ENCODE measurements at regions not wholly inside any gene's neighbourhood (a gene's known extent, or its start where the extent isn't known, plus 50 kb on each side); places are given as distances from the start of the nearest gene placed in this dataset.

GRCh38 chr9:29875547-29875946, 2302.3 kb upstream of the C9orf72 start:
- ATAC-seq: no peak
- no peaks in the 10 kb centered on the region for H3K9me3 Mint-ChIP-seq
- no peaks in the 10 kb centered on the region for H3K4me1 Mint-ChIP-seq

GRCh38 chr9:29882767-29883166, 2309.5 kb upstream of the C9orf72 start:
- Mint-ChIP-seq H3K4me3 (no peak overlapping the region), H3K27ac (no peak overlapping the region), H3K4me1 (no peaks in the 10 kb centered on the region), H3K27me3 (no peaks in the 10 kb centered on the region), H3K9me3 (peaks cover 8 to 13% of the 10 kb centered on the region in 2 donors)
- no peak for DNase-seq
- ATAC-seq: no peak

More at GRCh38 chr9:29875547-29875946, 2302.3 kb upstream of the C9orf72 start:
- Mint-ChIP-seq H3K27me3 (no peaks in the 10 kb centered on the region), H3K27ac (no peak overlapping the region), H3K4me3 (no peak overlapping the region)
- no peak for DNase-seq

GRCh38 chr9:29906065-29906464, 2332.8 kb upstream of the C9orf72 start:
- no peak for ATAC-seq
- no peak overlapping the region for H3K27ac Mint-ChIP-seq

GRCh38 chr9:29928072-29928471, 2354.8 kb upstream of the C9orf72 start:
- Mint-ChIP-seq H3K4me1 (no peaks in the 10 kb centered on the region), H3K9me3 (peaks cover 8 to 10% of the 10 kb centered on the region in 2 donors)
- no peak for ATAC-seq

More at GRCh38 chr9:29906065-29906464, 2332.8 kb upstream of the C9orf72 start:
- H3K27me3 Mint-ChIP-seq: no peaks in the 10 kb centered on the region
- no peaks in the 10 kb centered on the region for H3K9me3 Mint-ChIP-seq
- no peaks in the 10 kb centered on the region for H3K4me1 Mint-ChIP-seq
- H3K4me3 Mint-ChIP-seq: no peak overlapping the region
- DNase-seq: no peak

GRCh38 chr9:29939559-29939958, 2366.3 kb upstream of the C9orf72 start:
- no peak overlapping the region for H3K27ac Mint-ChIP-seq
- no peaks in the 10 kb centered on the region for H3K4me1 Mint-ChIP-seq
- peaks cover 25 to 28% of the 10 kb centered on the region in 2 donors for H3K9me3 Mint-ChIP-seq
- DNase-seq (no peak), ATAC-seq (no peak)
- no peaks in the 10 kb centered on the region for H3K27me3 Mint-ChIP-seq
- no peak overlapping the region for H3K4me3 Mint-ChIP-seq

More at GRCh38 chr9:29928072-29928471, 2354.8 kb upstream of the C9orf72 start:
- Mint-ChIP-seq H3K27me3 (no peaks in the 10 kb centered on the region), H3K27ac (no peak overlapping the region), H3K4me3 (no peak overlapping the region)
- no peak for DNase-seq

GRCh38 chr9:29945012-29945411, 2371.7 kb upstream of the C9orf72 start:
- Mint-ChIP-seq H3K4me3 (no peak overlapping the region), H3K4me1 (no peaks in the 10 kb centered on the region), H3K27me3 (no peaks in the 10 kb centered on the region), H3K9me3 (peaks cover 3 to 5% of the 10 kb centered on the region in 2 donors), H3K27ac (no peak overlapping the region)
- DNase-seq (no peak), ATAC-seq (no peak)

GRCh38 chr9:29958469-29958868, 2385.2 kb upstream of the C9orf72 start:
- H3K27me3 Mint-ChIP-seq: no peaks in the 10 kb centered on the region
- DNase-seq: no peak
- H3K9me3 Mint-ChIP-seq: no peaks in the 10 kb centered on the region
- ATAC-seq: no peak
- H3K4me1 Mint-ChIP-seq: no peaks in the 10 kb centered on the region
- H3K4me3 Mint-ChIP-seq: no peak overlapping the region
- H3K27ac Mint-ChIP-seq: no peak overlapping the region

GRCh38 chr9:29965834-29966233, 2392.6 kb upstream of the C9orf72 start:
- H3K27me3 Mint-ChIP-seq: no peaks in the 10 kb centered on the region
- no peak overlapping the region for H3K4me3 Mint-ChIP-seq
- H3K4me1 Mint-ChIP-seq: no peaks in the 10 kb centered on the region
- peaks cover 0 to 6% of the 10 kb centered on the region in 2 donors for H3K9me3 Mint-ChIP-seq
- DNase-seq (no peak), ATAC-seq (no peak)
- no peak overlapping the region for H3K27ac Mint-ChIP-seq

GRCh38 chr9:29966247-29966646, 2393.0 kb upstream of the C9orf72 start:
- ATAC-seq: no peak
- Mint-ChIP-seq H3K27me3 (no peaks in the 10 kb centered on the region), H3K27ac (no peak overlapping the region), H3K4me3 (no peak overlapping the region), H3K4me1 (no peaks in the 10 kb centered on the region), H3K9me3 (peaks cover 0 to 6% of the 10 kb centered on the region in 2 donors)
- DNase-seq: no peak

GRCh38 chr9:29968831-29969230, 2395.6 kb upstream of the C9orf72 start:
- ATAC-seq (no peak), DNase-seq (no peak)
- no peaks in the 10 kb centered on the region for H3K27me3 Mint-ChIP-seq
- H3K9me3 Mint-ChIP-seq: peaks cover 0 to 6% of the 10 kb centered on the region in 2 donors
- H3K4me1 Mint-ChIP-seq: no peaks in the 10 kb centered on the region
- H3K27ac Mint-ChIP-seq: no peak overlapping the region
- no peak overlapping the region for H3K4me3 Mint-ChIP-seq

GRCh38 chr9:29969408-29969807, 2396.1 kb upstream of the C9orf72 start:
- H3K9me3 Mint-ChIP-seq: peaks cover 0 to 6% of the 10 kb centered on the region in 2 donors
- no peaks in the 10 kb centered on the region for H3K4me1 Mint-ChIP-seq
- DNase-seq (no peak), ATAC-seq (no peak)
- no peak overlapping the region for H3K4me3 Mint-ChIP-seq
- no peaks in the 10 kb centered on the region for H3K27me3 Mint-ChIP-seq
- no peak overlapping the region for H3K27ac Mint-ChIP-seq

GRCh38 chr9:29969856-29970647, 2396.8 kb upstream of the C9orf72 start:
- Mint-ChIP-seq H3K27ac (no peak overlapping the region), H3K27me3 (no peaks in the 10 kb centered on the region), H3K9me3 (peaks cover 0 to 6% of the 10 kb centered on the region in 2 donors), H3K4me1 (no peaks in the 10 kb centered on the region), H3K4me3 (no peak overlapping the region)
- no peak for DNase-seq
- ATAC-seq: no peak

- DNase-seq: no peak
- Mint-ChIP-seq H3K27me3 (no peaks in the 10 kb centered on the region), H3K4me1 (no peaks in the 10 kb centered on the region), H3K4me3 (no peak overlapping the region), H3K27ac (no peak overlapping the region), H3K9me3 (no peaks in the 10 kb centered on the region)
- no peak for ATAC-seq
Measured at GRCh38 chr9:29974197-29974596, 2400.9 kb upstream of the C9orf72 start.

- Mint-ChIP-seq H3K27me3 (no peaks in the 10 kb centered on the region), H3K27ac (no peak overlapping the region), H3K4me3 (no peak overlapping the region), H3K9me3 (peaks cover 0 to 6% of the 10 kb centered on the region in 2 donors), H3K4me1 (no peaks in the 10 kb centered on the region)
- DNase-seq (no peak), ATAC-seq (no peak)
Measured at GRCh38 chr9:29976981-29977380, 2403.7 kb upstream of the C9orf72 start.

- no peaks in the 10 kb centered on the region for H3K4me1 Mint-ChIP-seq
Measured at GRCh38 chr9:29981013-29981412, 2403.4 kb upstream of the ACO1 start.

GRCh38 chr9:29999645-30000044, 2384.8 kb upstream of the ACO1 start:
- DNase-seq: no peak
- Mint-ChIP-seq H3K4me1 (no peaks in the 10 kb centered on the region), H3K4me3 (no peak overlapping the region), H3K27ac (no peak overlapping the region), H3K27me3 (no peaks in the 10 kb centered on the region), H3K9me3 (peaks cover 7 to 11% of the 10 kb centered on the region in 2 donors)
- no peak for ATAC-seq

More at GRCh38 chr9:29981013-29981412, 2403.4 kb upstream of the ACO1 start:
- Mint-ChIP-seq H3K9me3 (peaks cover 0 to 6% of the 10 kb centered on the region in 2 donors), H3K27me3 (no peaks in the 10 kb centered on the region), H3K4me3 (no peak overlapping the region), H3K27ac (no peak overlapping the region)
- no peak for DNase-seq
- ATAC-seq: no peak

GRCh38 chr9:30010691-30011090, 2373.8 kb upstream of the ACO1 start:
- no peaks in the 10 kb centered on the region for H3K4me1 Mint-ChIP-seq
- no peaks in the 10 kb centered on the region for H3K27me3 Mint-ChIP-seq
- no peak overlapping the region for H3K4me3 Mint-ChIP-seq
- H3K9me3 Mint-ChIP-seq: no peaks in the 10 kb centered on the region
- no peak overlapping the region for H3K27ac Mint-ChIP-seq
- DNase-seq (no peak), ATAC-seq (no peak)

All from stimulated activated naive CD8-positive, alpha-beta T cell treated with anti-CD3 and anti-CD28 coated beads, Interleukin-15, amount 100 ng/mL, for 72 hours (primary cell).